Esophagus squamous epithelium (tissue), 4 donors: ENCODE measurements at regions not wholly inside any gene's neighbourhood (a gene's known extent, or its start where the extent isn't known, plus 50 kb on each side); places are given as distances from the start of the nearest gene placed in this dataset.

ENCODE experiments used
- POLR2A ChIP-seq, 4 donors: fragments of 450-650 bp; IDR thresholded peaks; one replicate each; pipeline ENCODE4 v1.6.1; 2017; ENCODE audit warnings: antibody characterized with exemption in 4 of 4, mild to moderate bottlenecking in 4 of 4, moderate library complexity in 3 of 4
- TF ChIP-seq, protein P1 (sequence below), 6 experiments: fragments of 450-650 bp in 4 of 6; fragments of 200-600 bp in 2 of 6; sonication (generic) in 2 of 6; IDR thresholded peaks; one replicate each; pipeline ENCODE4 v1.5.1; 2016 to 2019; ENCODE audit warnings: antibody characterized with exemption in 6 of 6, mild to moderate bottlenecking in 4 of 6, moderate library complexity in 4 of 6

DNA sequence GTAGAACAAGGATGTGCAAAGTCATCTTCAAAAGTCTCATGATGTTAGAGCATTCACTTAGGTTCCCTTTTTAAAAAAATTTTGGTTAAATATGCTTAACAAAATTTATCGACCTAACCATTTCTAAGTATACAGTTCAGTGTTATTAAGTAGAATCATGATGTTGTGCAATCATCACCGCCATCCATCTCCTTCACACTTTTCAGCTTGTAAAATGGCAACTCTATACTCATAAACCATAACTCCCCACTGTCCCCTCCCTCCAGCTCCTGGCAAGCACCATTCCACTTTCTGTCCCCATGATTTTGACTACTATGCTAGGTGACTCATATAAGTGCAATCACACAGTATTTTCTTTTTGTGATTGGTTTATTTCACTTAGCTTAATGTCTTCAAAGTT is 895.0 kb downstream of the TBL1XR1 start:
- TF ChIP-seq, protein P1, sequence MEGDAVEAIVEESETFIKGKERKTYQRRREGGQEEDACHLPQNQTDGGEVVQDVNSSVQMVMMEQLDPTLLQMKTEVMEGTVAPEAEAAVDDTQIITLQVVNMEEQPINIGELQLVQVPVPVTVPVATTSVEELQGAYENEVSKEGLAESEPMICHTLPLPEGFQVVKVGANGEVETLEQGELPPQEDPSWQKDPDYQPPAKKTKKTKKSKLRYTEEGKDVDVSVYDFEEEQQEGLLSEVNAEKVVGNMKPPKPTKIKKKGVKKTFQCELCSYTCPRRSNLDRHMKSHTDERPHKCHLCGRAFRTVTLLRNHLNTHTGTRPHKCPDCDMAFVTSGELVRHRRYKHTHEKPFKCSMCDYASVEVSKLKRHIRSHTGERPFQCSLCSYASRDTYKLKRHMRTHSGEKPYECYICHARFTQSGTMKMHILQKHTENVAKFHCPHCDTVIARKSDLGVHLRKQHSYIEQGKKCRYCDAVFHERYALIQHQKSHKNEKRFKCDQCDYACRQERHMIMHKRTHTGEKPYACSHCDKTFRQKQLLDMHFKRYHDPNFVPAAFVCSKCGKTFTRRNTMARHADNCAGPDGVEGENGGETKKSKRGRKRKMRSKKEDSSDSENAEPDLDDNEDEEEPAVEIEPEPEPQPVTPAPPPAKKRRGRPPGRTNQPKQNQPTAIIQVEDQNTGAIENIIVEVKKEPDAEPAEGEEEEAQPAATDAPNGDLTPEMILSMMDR (IDR thresholded peaks at IDR 0.05) = no peak
- TF ChIP-seq POLR2A (IDR thresholded peaks at IDR 0.05) = no peak
